Adipocyte (in vitro differentiated cells): ENCODE measurements at regions not wholly inside any gene's neighbourhood (a gene's known extent, or its start where the extent isn't known, plus 50 kb on each side); places are given as distances from the start of the nearest gene placed in this dataset.
A peak's percentile ranks its signal among the peaks of the same experiment; 100 is the strongest.

ENCODE experiments used
- DNase-seq: peaks from one replicate; pipeline ENCODE4 v3.0.0-alpha.2; 2015; ENCODE audit warnings: low read depth
- H3K27me3 ChIP-seq: replicated peaks from 2 replicates; pipeline ENCODE4 v1.7.0; 2013; ENCODE audit warnings: mild to moderate bottlenecking, low read length, moderate library complexity; ENCODE audit not compliant: control insufficient read depth, insufficient read depth
- H3K36me3 ChIP-seq: 2 replicates; pipeline ENCODE4 v1.7.0; 2013; ENCODE audit warnings: low read length, mild to moderate bottlenecking, moderate library complexity; ENCODE audit not compliant: control insufficient read depth, insufficient read depth, severe bottlenecking
- H3K4me1 ChIP-seq: 2 replicates; pipeline ENCODE4 v1.7.0; 2013; ENCODE audit warnings: mild to moderate bottlenecking, low read length, moderate library complexity; ENCODE audit not compliant: control insufficient read depth, insufficient read depth
- H3K4me3 ChIP-seq: 2 replicates; pipeline ENCODE4 v1.7.0; 2013; ENCODE audit warnings: mild to moderate bottlenecking, low read length, moderate library complexity
- H3K9ac ChIP-seq: 2 replicates; pipeline ENCODE4 v1.7.0; 2013; ENCODE audit warnings: mild to moderate bottlenecking, low read length, moderate library complexity
- H3K9me3 ChIP-seq: 2 replicates; pipeline ENCODE4 v1.7.0; 2013; ENCODE audit warnings: mild to moderate bottlenecking, low read length, moderate library complexity; ENCODE audit not compliant: control insufficient read depth

DNA sequence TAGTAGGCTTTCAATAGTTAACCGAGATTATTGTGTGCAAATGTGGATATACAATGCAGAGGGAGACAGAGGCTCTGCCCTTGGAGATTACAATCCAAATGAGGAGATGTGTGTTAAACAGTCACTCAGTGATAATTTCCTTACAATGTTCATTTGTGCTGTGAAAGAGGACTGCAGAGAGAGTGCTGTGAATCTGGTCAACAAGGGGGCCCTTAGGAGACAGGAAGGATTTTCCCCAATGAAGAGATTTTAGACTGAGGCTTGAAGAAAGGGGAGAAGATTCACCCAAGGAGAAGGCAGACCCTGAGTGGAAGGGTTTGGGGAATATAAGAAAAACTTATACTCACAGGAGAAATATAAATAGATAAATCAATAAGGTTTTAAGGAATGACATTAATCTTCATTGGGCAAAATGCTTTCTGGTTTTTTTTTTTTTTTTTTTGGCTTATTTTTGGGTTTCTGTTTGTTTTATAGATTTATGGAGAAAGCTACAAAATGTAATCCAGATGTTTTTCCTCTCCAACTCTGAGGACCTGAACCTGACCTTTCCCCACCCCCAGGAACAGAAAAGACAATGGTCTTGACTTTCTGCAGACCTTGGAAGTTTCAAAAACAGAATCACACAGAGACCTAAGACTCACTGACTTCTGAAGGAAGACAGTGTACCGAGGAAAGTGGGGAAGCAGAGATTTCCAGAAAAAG lies 151.3 kb upstream of the SERPINE2 start:
- peak; percentile 24 for DNase-seq
- H3K4me1 ChIP-seq: peaks cover 14% of the 10 kb centered on the region
- H3K9me3 ChIP-seq: no peaks in the 10 kb centered on the region
- no peaks in the 10 kb centered on the region for H3K36me3 ChIP-seq
- no peaks in the 10 kb centered on the region for H3K27me3 ChIP-seq
- H3K4me3 ChIP-seq: no peak overlapping the region
- no peak overlapping the region for H3K9ac ChIP-seq

DNA sequence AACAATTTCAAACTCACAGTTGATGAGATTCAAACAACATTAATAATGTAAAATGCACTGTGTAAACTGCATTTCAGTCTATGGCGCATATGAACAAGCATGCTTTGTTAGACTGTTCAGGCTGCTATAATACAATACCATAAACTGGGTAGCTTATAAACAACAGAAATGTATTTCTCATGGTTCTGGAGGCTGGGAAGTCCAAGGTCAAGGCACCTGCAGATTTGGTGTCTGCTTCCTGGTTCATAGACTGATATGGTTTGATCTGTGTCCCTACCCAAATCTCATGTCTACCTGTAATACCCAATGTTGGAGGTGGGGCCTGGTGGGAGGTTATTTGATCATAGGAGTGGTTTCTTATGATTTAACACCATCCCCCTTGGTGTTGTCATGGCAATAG lies 148.1 kb upstream of the SERPINE2 start:
- H3K9ac ChIP-seq: no peak overlapping the region
- H3K4me1 ChIP-seq: peaks cover 11% of the 10 kb centered on the region
- DNase-seq: no peak
- no peak overlapping the region for H3K4me3 ChIP-seq
- no peaks in the 10 kb centered on the region for H3K9me3 ChIP-seq
- no peaks in the 10 kb centered on the region for H3K27me3 ChIP-seq
- no peaks in the 10 kb centered on the region for H3K36me3 ChIP-seq

DNA sequence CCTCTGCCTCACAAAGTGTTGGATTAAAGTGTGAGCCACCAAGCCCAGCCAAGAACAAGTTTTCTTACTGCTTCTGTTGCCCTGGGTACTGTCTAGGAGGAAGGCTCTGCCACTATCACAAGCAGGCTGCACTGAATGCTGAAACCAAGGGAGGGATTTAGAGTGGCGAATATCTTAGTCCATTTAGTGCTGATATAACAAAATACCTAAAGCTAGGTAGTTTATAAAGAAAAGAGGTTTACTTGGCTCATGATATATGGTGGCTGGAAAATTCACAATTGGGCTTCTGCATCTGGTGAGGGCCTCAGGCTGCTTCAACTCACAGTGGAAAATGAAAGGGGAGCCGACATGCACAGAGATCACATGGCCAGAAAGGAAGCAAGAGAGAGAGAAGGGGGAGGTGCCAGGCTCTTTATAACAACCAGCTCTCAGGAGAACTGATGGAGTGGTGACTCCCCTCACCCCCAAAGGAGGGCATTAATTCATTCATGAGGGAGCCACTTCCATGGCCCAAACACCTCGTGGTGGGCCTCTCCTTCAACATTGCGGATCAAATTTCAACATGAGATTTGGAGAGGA lies 146.0 kb upstream of the SERPINE2 start:
- no peak overlapping the region for H3K9ac ChIP-seq
- no peak for DNase-seq
- H3K4me3 ChIP-seq: no peak overlapping the region
- H3K9me3 ChIP-seq: no peaks in the 10 kb centered on the region
- H3K36me3 ChIP-seq: no peaks in the 10 kb centered on the region
- H3K27me3 ChIP-seq: no peaks in the 10 kb centered on the region
- H3K4me1 ChIP-seq: peaks cover 3% of the 10 kb centered on the region

GRCh38 chr2:224183086-224183485 lies 144.0 kb upstream of the SERPINE2 start:
- no peaks in the 10 kb centered on the region for H3K36me3 ChIP-seq
- H3K4me1 ChIP-seq: no peaks in the 10 kb centered on the region
- no peaks in the 10 kb centered on the region for H3K9me3 ChIP-seq
- no peak overlapping the region for H3K4me3 ChIP-seq
- H3K9ac ChIP-seq: no peak overlapping the region
- DNase-seq: peak; percentile 72
- H3K27me3 ChIP-seq: no peaks in the 10 kb centered on the region

GRCh38 chr2:224182498-224182897 lies 143.4 kb upstream of the SERPINE2 start:
- Histone ChIP-seq H3K4me1 (no peaks in the 10 kb centered on the region), H3K9me3 (no peaks in the 10 kb centered on the region), H3K9ac (no peak overlapping the region), H3K4me3 (no peak overlapping the region), H3K27me3 (no peaks in the 10 kb centered on the region), H3K36me3 (no peaks in the 10 kb centered on the region)
- DNase-seq: no peak

DNA sequence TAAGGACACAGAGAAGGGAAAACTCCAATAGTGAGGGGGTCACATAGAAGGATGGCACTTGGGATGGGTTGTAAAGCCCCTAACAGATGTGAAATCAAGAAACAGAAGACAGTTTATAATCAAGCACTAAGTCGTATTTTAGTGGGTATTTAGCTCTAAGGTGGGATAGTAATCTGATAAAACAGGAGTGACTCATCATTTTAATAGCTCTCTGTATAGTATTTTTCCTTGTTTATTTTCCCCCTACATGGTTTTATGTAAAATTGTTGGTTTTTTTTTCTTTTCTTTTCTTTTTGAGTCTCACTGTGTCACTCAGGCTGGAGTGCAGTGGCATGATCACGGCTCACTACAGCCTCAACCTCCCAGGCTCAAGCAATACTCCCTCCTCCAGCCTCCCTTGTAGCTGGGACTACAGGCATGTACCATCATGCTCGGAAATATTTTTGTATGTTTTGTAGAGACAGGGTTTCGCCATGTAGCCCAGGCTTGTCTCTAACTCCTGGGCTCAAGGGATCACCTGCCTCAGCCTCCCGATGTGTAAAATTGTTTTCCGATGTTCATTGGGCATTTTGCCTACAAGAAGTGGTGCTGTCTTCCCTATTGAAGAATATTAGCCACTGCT lies 142.6 kb upstream of the SERPINE2 start:
- DNase-seq: no peak
- no peak overlapping the region for H3K9ac ChIP-seq
- no peak overlapping the region for H3K4me3 ChIP-seq

GRCh38 chr2:224180810-224181209 lies 141.7 kb upstream of the SERPINE2 start:
- H3K4me1 ChIP-seq: no peaks in the 10 kb centered on the region
- DNase-seq: no peak
- H3K4me3 ChIP-seq: no peak overlapping the region
- no peak overlapping the region for H3K9ac ChIP-seq
- H3K36me3 ChIP-seq: no peaks in the 10 kb centered on the region
- H3K9me3 ChIP-seq: no peaks in the 10 kb centered on the region
- H3K27me3 ChIP-seq: no peaks in the 10 kb centered on the region

More for the DNA sequence above, 142.6 kb upstream of the SERPINE2 start:
- Histone ChIP-seq H3K36me3 (no peaks in the 10 kb centered on the region), H3K9me3 (no peaks in the 10 kb centered on the region), H3K4me1 (no peaks in the 10 kb centered on the region), H3K27me3 (no peaks in the 10 kb centered on the region)

- no peaks in the 10 kb centered on the region for H3K36me3 ChIP-seq
These were observed 139.0 kb upstream of the SERPINE2 start for GRCh38 chr2:224178056-224178455.

DNA sequence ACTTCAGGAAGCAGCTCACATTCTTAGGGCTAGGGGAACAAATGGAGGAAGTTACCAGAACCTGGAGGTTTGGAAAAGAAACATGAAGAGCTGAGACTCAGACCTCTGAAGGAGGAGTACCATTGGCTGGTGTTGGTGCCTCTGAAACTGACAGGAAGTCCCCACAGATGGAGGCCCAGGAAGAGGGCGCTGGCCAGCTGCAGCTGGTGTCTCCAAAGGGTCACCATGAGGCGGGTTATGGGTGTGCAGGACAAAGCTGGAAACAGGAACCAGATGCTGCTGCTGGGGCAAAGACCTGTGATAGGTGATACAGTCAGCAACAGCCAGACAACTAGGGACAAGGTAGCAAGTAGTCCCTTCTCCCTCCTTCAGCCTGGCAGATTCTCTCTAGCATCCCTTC lies 136.5 kb upstream of the SERPINE2 start:
- Histone ChIP-seq H3K9ac (no peak overlapping the region), H3K4me3 (no peak overlapping the region), H3K9me3 (no peaks in the 10 kb centered on the region), H3K27me3 (no peaks in the 10 kb centered on the region), H3K36me3 (no peaks in the 10 kb centered on the region), H3K4me1 (no peaks in the 10 kb centered on the region)
- DNase-seq: no peak

More at GRCh38 chr2:224178056-224178455, 139.0 kb upstream of the SERPINE2 start:
- H3K4me3 ChIP-seq: no peak overlapping the region
- no peaks in the 10 kb centered on the region for H3K27me3 ChIP-seq
- H3K9me3 ChIP-seq: no peaks in the 10 kb centered on the region
- no peak for DNase-seq
- no peaks in the 10 kb centered on the region for H3K4me1 ChIP-seq
- H3K9ac ChIP-seq: no peak overlapping the region

DNA sequence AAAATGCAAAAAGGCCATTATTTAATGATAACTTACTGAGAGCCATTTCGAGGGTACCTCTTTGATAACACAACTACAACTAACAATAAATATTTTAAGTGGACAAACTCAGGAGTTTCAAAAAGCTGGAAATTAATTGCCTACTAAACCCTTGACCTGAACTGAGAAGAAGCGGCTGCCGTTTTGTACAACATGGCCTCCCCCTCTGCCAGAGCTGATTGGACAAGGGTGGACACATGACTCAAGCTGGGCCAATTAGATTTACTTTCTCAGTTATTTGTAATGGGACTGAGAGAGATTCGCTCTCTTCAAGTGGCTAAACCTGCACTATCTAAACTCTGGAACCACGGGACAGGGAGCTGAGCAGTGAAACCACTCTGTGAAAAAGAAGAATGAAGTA lies 135.9 kb upstream of the SERPINE2 start:
- no peaks in the 10 kb centered on the region for H3K9me3 ChIP-seq
- H3K27me3 ChIP-seq: no peaks in the 10 kb centered on the region
- no peak overlapping the region for H3K9ac ChIP-seq
- no peaks in the 10 kb centered on the region for H3K36me3 ChIP-seq
- no peak for DNase-seq
- no peaks in the 10 kb centered on the region for H3K4me1 ChIP-seq
- H3K4me3 ChIP-seq: no peak overlapping the region

- no peak overlapping the region for H3K4me3 ChIP-seq
- H3K9me3 ChIP-seq: no peaks in the 10 kb centered on the region
- no peaks in the 10 kb centered on the region for H3K4me1 ChIP-seq
- H3K27me3 ChIP-seq: no peaks in the 10 kb centered on the region
- DNase-seq: no peak
- no peaks in the 10 kb centered on the region for H3K36me3 ChIP-seq
- no peak overlapping the region for H3K9ac ChIP-seq
These were observed 135.4 kb upstream of the SERPINE2 start for GRCh38 chr2:224174521-224174920.
